ENCODE measurements at regions not wholly inside any gene's neighbourhood (a gene's known extent, or its start where the extent isn't known, plus 50 kb on each side); places are given as distances from the start of the nearest gene placed in this dataset.

- TF ChIP-seq NR2F2 (IDR thresholded peaks at IDR 0.05) (no peak), CTCF (IDR thresholded peaks at IDR 0.05; ENCODE audit: low read depth, low read length, missing input control) (no peak), YY1 (IDR thresholded peaks at IDR 0.05) (no peak), SP1 (IDR thresholded peaks at IDR 0.05) (no peak), HNF4G (IDR thresholded peaks at IDR 0.05) (no peak), EGR1 (IDR thresholded peaks at IDR 0.05; ENCODE audit: low read depth in 2 of 2) (no peak), HNF4A (conservative IDR thresholded peaks at IDR 0.05) (no peak), TAF1 (conservative IDR thresholded peaks at IDR 0.05) (no peak), RAD21 (IDR thresholded peaks at IDR 0.05) (no peak)
- WGBS, result 90% methylated on average over 4 of the region's 4 CpGs
- DNase-seq (ENCODE audit: low spot score), result no peak
- Histone ChIP-seq H3K36me3 (ENCODE audit: control insufficient read depth in 4 of 4, insufficient read depth in 3 of 4, low read depth in 1 of 4, low read length in 3 of 4) (no peaks in the 10 kb centered on the region), H3K9me3 (ENCODE audit: control insufficient read depth in 4 of 4, low read length in 3 of 4) (no peaks in the 10 kb centered on the region), H3K9ac (ENCODE audit: low read depth in 1 of 2, low read length in 2 of 2) (no peak overlapping the region), H3K27ac (ENCODE audit: low read depth in 1 of 2, low read length in 2 of 2) (no peak overlapping the region), H3K4me3 (ENCODE audit: low read depth in 1 of 3, low read length in 3 of 3) (no peak overlapping the region), H3K27me3 (ENCODE audit: control insufficient read depth in 4 of 4, insufficient read depth in 4 of 4, low read length in 3 of 4) (no peaks in the 10 kb centered on the region), H3K4me1 (ENCODE audit: control insufficient read depth in 4 of 4, insufficient read depth in 4 of 4, low read length in 3 of 4) (no peaks in the 10 kb centered on the region)
These were observed 748.0 kb upstream of the IGFBP3 start for GRCh38 chr7:46669028-46669427.

GRCh38 chr7:46664453-46664852, 743.4 kb upstream of the IGFBP3 start:
- H3K4me3 ChIP-seq (ENCODE audit: low read depth in 1 of 3, low read length in 3 of 3), result no peak overlapping the region

More at GRCh38 chr7:46664453-46664852, 743.4 kb upstream of the IGFBP3 start:
- no peak overlapping the region for H3K9ac ChIP-seq (ENCODE audit: low read depth in 1 of 2, low read length in 2 of 2)
- no peaks in the 10 kb centered on the region for H3K4me1 ChIP-seq (ENCODE audit: control insufficient read depth in 4 of 4, insufficient read depth in 4 of 4, low read length in 3 of 4)
- no peaks in the 10 kb centered on the region for H3K36me3 ChIP-seq (ENCODE audit: control insufficient read depth in 4 of 4, insufficient read depth in 3 of 4, low read depth in 1 of 4, low read length in 3 of 4)
- H3K27ac ChIP-seq (ENCODE audit: low read depth in 1 of 2, low read length in 2 of 2), result no peak overlapping the region
- H3K9me3 ChIP-seq (ENCODE audit: control insufficient read depth in 4 of 4, low read length in 3 of 4), result no peaks in the 10 kb centered on the region
- H3K27me3 ChIP-seq (ENCODE audit: control insufficient read depth in 4 of 4, insufficient read depth in 4 of 4, low read length in 3 of 4), result no peaks in the 10 kb centered on the region
- TF ChIP-seq RAD21 (IDR thresholded peaks at IDR 0.05), result no peak
- TF ChIP-seq NR2F2 (IDR thresholded peaks at IDR 0.05), result no peak
- TF ChIP-seq REST (IDR thresholded peaks at IDR 0.05), result no peak
- TF ChIP-seq GABPA (IDR thresholded peaks at IDR 0.05 in 1 of 2, conservative IDR thresholded peaks at IDR 0.05 in 1 of 2), result no peak
- DNase-seq (ENCODE audit: low spot score), result no peak
- WGBS, result 95% methylated on average over 1 of the region's 1 CpG

All from liver (tissue), 8 donors.